WTC11 (cell line): ENCODE measurements at regions not wholly inside any gene's neighbourhood (a gene's known extent, or its start where the extent isn't known, plus 50 kb on each side); places are given as distances from the start of the nearest gene placed in this dataset.

Experiments used
- ATAC-seq: fragments of 200-7000 bp; cut with Tn5 transposase; 2 replicates; pipeline ENCODE4 v1.10.0; 2021; ENCODE audit warnings: mild to moderate bottlenecking, moderate library complexity
- CTCF ChIA-PET: fragments of 300-600 bp; sonication (Branson Sonifier 250); formaldehyde crosslinking; loops from one replicate; lab custom pipeline; 2021; ENCODE audit warnings: antibody characterized with exemption; lab: Charles Lee
- POLR2A ChIA-PET: fragments of 350-600 bp; sonication (Branson Sonifier 250); formaldehyde crosslinking; loops from one replicate; lab custom pipeline; 2021; ENCODE audit warnings: antibody characterized with exemption; lab: Charles Lee
- DNase-seq: peaks from one replicate; pipeline ENCODE4 v3.0.0; 2021; ENCODE audit warnings: low spot score
- H3K27ac Mint-ChIP-seq: 2 replicates; pipeline ENCODE4 v1.8.0; 2021; ENCODE audit warnings: mixed read lengths
- H3K27me3 Mint-ChIP-seq: 2 replicates; pipeline ENCODE4 v1.8.0; 2021; ENCODE audit warnings: low read depth, mild to moderate bottlenecking, moderate library complexity, mixed read lengths
- H3K36me3 Mint-ChIP-seq: 2 replicates; pipeline ENCODE4 v1.8.0; 2021; ENCODE audit warnings: mixed read lengths
- H3K4me1 Mint-ChIP-seq: 2 replicates; pipeline ENCODE4 v1.8.0; 2022; ENCODE audit warnings: mixed read lengths
- H3K4me3 Mint-ChIP-seq: 2 replicates; pipeline ENCODE4 v1.8.0; 2021; ENCODE audit warnings: mild to moderate bottlenecking, moderate library complexity, mixed read lengths
- H3K9me3 Mint-ChIP-seq: 2 replicates; pipeline ENCODE4 v1.8.0; 2021; ENCODE audit warnings: mixed read lengths
- AR ChIP-seq: fragments of 250-450 bp; sonication (Bioruptor Pico); IDR thresholded peaks from 2 replicates; pipeline ENCODE4 v1.9.0; 2021; ENCODE audit warnings: mild to moderate bottlenecking
- ATF1 ChIP-seq: sonication (generic); formaldehyde crosslinking; IDR thresholded peaks from 2 replicates; pipeline ENCODE4 v1.8.1; 2023; ENCODE audit warnings: mild to moderate bottlenecking, moderate library complexity, missing genetic modification reagents
- CREB1 ChIP-seq: sonication (generic); formaldehyde crosslinking; IDR thresholded peaks from 2 replicates; pipeline ENCODE4 v1.8.0; 2023; ENCODE audit warnings: mild to moderate bottlenecking, missing genetic modification reagents
- ESRRA ChIP-seq: sonication (generic); formaldehyde crosslinking; IDR thresholded peaks from 2 replicates; pipeline ENCODE4 v1.8.1; 2022; ENCODE audit warnings: mild to moderate bottlenecking, missing genetic modification reagents, borderline replicate concordance
- FOXJ3 ChIP-seq: sonication (generic); formaldehyde crosslinking; IDR thresholded peaks from 2 replicates; pipeline ENCODE4 v1.9.0; 2021; ENCODE audit warnings: missing genetic modification reagents, mild to moderate bottlenecking, borderline replicate concordance
- GRHL2 ChIP-seq: fragments of 250-450 bp; sonication (Bioruptor Pico); IDR thresholded peaks from 2 replicates; pipeline ENCODE4 v1.8.0; 2022; ENCODE audit warnings: mild to moderate bottlenecking, moderate library complexity; ENCODE audit not compliant: insufficient replicate concordance, severe bottlenecking
- IRF2 ChIP-seq: sonication (generic); formaldehyde crosslinking; IDR thresholded peaks from 2 replicates; pipeline ENCODE4 v1.8.0; 2022; ENCODE audit warnings: low read depth, missing genetic modification reagents, borderline replicate concordance
- MAX ChIP-seq: sonication (generic); formaldehyde crosslinking; IDR thresholded peaks from 2 replicates; pipeline ENCODE4 v1.8.0; 2022; ENCODE audit warnings: mild to moderate bottlenecking, missing genetic modification reagents
- MYBL2 ChIP-seq: sonication (generic); formaldehyde crosslinking; IDR thresholded peaks from 2 replicates; pipeline ENCODE4 v1.8.1; 2023; ENCODE audit warnings: mild to moderate bottlenecking, moderate library complexity, missing genetic modification reagents
- NFE2L1 ChIP-seq: sonication (generic); formaldehyde crosslinking; IDR thresholded peaks from 2 replicates; pipeline ENCODE4 v1.8.1; 2023; ENCODE audit warnings: missing genetic modification reagents
- NR3C1 ChIP-seq: sonication (generic); formaldehyde crosslinking; conservative IDR thresholded peaks from 2 replicates; pipeline ENCODE4 v1.8.1; 2023; ENCODE audit warnings: low read depth, mild to moderate bottlenecking, missing genetic modification reagents
- TP53 ChIP-seq: sonication (generic); formaldehyde crosslinking; IDR thresholded peaks from 2 replicates; pipeline ENCODE4 v1.8.1; 2023; ENCODE audit warnings: mild to moderate bottlenecking, missing genetic modification reagents
- USF2 ChIP-seq: sonication (generic); formaldehyde crosslinking; IDR thresholded peaks from 2 replicates; pipeline ENCODE4 v1.8.1; 2023; ENCODE audit warnings: mild to moderate bottlenecking, missing genetic modification reagents, moderate library complexity
- ZBTB21 ChIP-seq: sonication (generic); formaldehyde crosslinking; IDR thresholded peaks from 2 replicates; pipeline ENCODE4 v1.8.1; 2023; ENCODE audit warnings: mild to moderate bottlenecking, missing genetic modification reagents, borderline replicate concordance
- ZNF281 ChIP-seq: sonication (generic); formaldehyde crosslinking; IDR thresholded peaks from 2 replicates; pipeline ENCODE4 v1.8.0; 2023; ENCODE audit warnings: mild to moderate bottlenecking, missing genetic modification reagents
- ZNF396 ChIP-seq: fragments of 250-450 bp; sonication (Bioruptor Pico); IDR thresholded peaks from 2 replicates; pipeline ENCODE4 v1.8.0; 2021; ENCODE audit warnings: mild to moderate bottlenecking, moderate library complexity, borderline replicate concordance
- ZNF532 ChIP-seq: fragments of 250-450 bp; sonication (Bioruptor Pico); IDR thresholded peaks from 2 replicates; pipeline ENCODE4 v1.9.0; 2021; ENCODE audit warnings: mild to moderate bottlenecking, borderline replicate concordance
- TF ChIP-seq, protein P1 (sequence below): sonication (generic); formaldehyde crosslinking; IDR thresholded peaks from 2 replicates; pipeline ENCODE4 v1.8.1; 2022; ENCODE audit warnings: mild to moderate bottlenecking, moderate library complexity, missing genetic modification reagents
- TF ChIP-seq, protein P2 (sequence below): sonication (generic); formaldehyde crosslinking; IDR thresholded peaks from 2 replicates; pipeline ENCODE4 v1.8.1; 2022; ENCODE audit warnings: mild to moderate bottlenecking, missing genetic modification reagents, moderate library complexity, borderline replicate concordance
- TF ChIP-seq, protein P3 (sequence below): sonication (generic); formaldehyde crosslinking; IDR thresholded peaks from 2 replicates; pipeline ENCODE4 v1.8.1; 2022; ENCODE audit warnings: missing genetic modification reagents, borderline replicate concordance

GRCh38 chr16:6157806-6158205, 1060.2 kb upstream of the EEF2KMT start (continued):
- TF ChIP-seq ATF1 (CRISPR knock-in tag) (no peak), ZNF281 (CRISPR knock-in tag) (no peak), AR (no peak), MYBL2 (no peak), MAX (CRISPR knock-in tag) (no peak), NFE2L1 (CRISPR knock-in tag) (no peak), TP53 (no peak), ZBTB21 (CRISPR knock-in tag) (no peak), CREB1 (no peak)
- TF ChIP-seq, protein P1, sequence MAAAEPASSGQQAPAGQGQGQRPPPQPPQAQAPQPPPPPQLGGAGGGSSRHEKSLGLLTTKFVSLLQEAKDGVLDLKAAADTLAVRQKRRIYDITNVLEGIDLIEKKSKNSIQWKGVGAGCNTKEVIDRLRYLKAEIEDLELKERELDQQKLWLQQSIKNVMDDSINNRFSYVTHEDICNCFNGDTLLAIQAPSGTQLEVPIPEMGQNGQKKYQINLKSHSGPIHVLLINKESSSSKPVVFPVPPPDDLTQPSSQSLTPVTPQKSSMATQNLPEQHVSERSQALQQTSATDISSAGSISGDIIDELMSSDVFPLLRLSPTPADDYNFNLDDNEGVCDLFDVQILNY (CRISPR knock-in tag) = no peak

DNA sequence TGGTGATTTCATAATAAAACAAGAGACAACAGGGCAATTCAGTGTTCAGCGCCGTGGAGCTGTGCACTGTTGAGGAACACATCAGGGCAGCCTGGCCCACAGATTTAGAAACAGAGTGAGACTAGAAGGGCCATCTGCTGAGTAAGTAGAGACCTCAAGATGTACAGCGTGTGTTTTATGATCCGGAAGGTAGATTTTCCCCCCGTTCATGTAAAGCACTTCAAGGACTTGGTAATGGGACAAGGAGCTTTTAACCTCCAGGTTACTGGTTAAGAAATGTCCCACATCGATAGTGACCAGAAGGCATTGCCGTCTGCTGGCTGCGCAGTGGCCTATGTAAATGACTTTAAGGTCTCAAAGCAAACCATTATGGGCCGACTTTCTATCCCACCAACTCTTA, 1057.7 kb upstream of the EEF2KMT start:
- H3K4me1 Mint-ChIP-seq = no peaks in the 10 kb centered on the region
- DNase-seq = no peak
- H3K4me3 Mint-ChIP-seq = no peak overlapping the region
- H3K27me3 Mint-ChIP-seq = peaks cover 8% of the 10 kb centered on the region
- H3K36me3 Mint-ChIP-seq = peaks cover 67% of the 10 kb centered on the region
- no peak overlapping the region for H3K27ac Mint-ChIP-seq
- H3K9me3 Mint-ChIP-seq = peaks cover 77% of the 10 kb centered on the region
- POLR2A ChIA-PET = no interaction called here
- no peak for ATAC-seq
- CTCF ChIA-PET = no interaction called here
- TF ChIP-seq ZNF532 = no peak
- TF ChIP-seq ZNF396 (CRISPR knock-in tag) = no peak
- TF ChIP-seq, protein P1 (CRISPR knock-in tag) = no peak
- no peak for TF ChIP-seq IRF2 (CRISPR knock-in tag)
- no peak for TF ChIP-seq NR3C1 (CRISPR knock-in tag)
- TF ChIP-seq, protein P2, sequence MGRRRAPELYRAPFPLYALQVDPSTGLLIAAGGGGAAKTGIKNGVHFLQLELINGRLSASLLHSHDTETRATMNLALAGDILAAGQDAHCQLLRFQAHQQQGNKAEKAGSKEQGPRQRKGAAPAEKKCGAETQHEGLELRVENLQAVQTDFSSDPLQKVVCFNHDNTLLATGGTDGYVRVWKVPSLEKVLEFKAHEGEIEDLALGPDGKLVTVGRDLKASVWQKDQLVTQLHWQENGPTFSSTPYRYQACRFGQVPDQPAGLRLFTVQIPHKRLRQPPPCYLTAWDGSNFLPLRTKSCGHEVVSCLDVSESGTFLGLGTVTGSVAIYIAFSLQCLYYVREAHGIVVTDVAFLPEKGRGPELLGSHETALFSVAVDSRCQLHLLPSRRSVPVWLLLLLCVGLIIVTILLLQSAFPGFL (CRISPR knock-in tag) = no peak
- no peak for TF ChIP-seq GRHL2 (CRISPR knock-in tag)
- TF ChIP-seq ESRRA (CRISPR knock-in tag) = no peak
- TF ChIP-seq, protein P3, sequence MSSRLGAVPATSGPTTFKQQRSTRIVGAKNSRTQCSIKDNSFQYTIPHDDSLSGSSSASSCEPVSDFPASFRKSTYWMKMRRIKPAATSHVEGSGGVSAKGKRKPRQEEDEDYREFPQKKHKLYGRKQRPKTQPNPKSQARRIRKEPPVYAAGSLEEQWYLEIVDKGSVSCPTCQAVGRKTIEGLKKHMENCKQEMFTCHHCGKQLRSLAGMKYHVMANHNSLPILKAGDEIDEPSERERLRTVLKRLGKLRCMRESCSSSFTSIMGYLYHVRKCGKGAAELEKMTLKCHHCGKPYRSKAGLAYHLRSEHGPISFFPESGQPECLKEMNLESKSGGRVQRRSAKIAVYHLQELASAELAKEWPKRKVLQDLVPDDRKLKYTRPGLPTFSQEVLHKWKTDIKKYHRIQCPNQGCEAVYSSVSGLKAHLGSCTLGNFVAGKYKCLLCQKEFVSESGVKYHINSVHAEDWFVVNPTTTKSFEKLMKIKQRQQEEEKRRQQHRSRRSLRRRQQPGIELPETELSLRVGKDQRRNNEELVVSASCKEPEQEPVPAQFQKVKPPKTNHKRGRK (CRISPR knock-in tag) = no peak
- TF ChIP-seq FOXJ3 = no peak
- no peak for TF ChIP-seq USF2
